NCI-H1417 treated with DMSO at 0.1 percent for 48 hours (cell line): ENCODE measurements at regions not wholly inside any gene's neighbourhood (a gene's known extent, or its start where the extent isn't known, plus 50 kb on each side); places are given as distances from the start of the nearest gene placed in this dataset.

Experiments used
- DNase-seq: peaks from one replicate; lab custom pipeline; 2025; lab: John Stamatoyannopoulos, UW

DNA sequence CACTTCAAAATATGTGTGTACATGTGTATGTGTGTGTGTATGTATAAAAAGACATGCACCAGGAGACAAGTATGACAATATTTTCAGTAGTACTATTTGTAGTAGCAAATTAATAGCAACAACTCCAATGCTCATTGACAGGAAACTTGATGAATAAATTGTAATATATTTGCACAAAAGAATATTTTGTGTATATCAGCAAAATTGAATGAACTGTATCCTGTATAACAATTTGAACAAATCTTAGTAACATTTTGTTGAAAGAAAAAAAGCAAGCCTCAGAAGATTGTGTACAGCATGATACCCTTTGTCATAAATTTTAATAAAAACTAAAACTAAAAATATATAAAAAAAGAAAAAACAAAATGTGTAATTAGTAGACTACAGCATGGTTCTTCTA is 1367.3 kb upstream of the TMEFF2 start:
- no peak for DNase-seq

DNA sequence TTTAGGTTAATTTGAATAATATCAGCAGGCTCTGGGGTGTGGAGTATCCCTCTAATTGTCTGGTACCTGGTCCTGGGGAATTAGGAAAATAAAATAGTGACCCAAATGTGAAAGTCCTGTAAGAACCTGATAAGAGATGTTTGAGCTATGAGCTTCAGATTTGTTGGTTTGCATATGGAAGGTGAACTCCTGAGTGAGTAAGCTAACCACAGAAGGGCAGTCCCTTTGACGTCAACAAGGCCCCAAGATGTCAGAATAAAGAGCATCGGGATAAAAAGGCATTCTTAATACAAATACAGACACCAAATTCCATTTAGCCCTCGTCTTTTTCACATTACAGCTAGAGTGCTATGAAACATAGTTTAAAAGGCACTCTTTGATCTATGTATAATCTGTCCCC is 1366.3 kb upstream of the TMEFF2 start:
- DNase-seq, result no peak

DNA sequence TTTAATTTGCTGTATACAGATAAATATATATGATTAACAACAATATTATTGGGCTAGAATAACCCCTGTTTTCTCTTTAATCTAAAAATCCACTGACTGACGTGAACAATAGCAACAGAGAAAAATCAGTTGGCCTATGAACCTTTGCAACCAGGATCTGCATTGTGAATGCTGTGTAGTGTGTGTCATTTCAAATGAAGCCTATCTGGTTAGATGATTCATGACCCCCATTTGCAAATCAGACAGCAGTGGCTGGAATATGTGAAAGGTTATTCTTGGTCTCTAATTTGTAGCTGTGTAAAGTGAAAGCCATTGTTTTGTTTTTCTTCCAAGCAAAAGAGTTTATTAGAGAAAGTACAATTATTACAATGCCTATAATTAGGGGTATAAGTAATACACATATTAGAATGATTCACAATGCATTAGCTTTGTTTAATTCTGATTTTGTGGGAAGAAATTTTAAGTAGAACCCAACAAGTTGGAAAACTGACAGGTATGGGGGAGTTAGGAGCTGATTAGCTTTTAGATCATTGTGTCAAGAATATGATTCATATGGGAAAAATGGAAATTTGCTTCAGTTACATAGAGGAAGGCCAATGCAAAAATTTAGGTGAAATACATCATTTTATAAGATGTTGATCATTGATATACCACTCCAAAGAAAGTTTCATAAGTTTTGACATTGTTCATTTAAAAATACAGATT is 1362.2 kb upstream of the TMEFF2 start:
- DNase-seq, result no peak

DNA sequence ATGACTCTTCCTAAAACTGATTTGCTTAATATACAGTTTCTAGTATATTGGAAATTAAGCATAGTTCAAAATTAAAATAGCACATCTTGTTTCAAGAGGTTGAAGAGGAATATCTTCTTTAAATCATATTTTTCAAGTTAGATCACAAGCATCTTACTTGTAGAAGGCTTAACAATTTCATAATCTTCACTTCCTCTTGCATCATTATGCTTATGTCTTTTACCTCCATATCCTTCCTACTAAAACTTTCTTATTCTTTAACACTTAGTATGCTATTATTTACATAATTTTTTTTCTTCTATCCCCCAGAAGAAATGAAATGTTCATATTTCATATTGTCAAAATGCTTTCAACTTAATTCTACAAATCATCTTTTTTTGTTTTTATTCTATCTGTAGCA is 1354.9 kb upstream of the TMEFF2 start:
- DNase-seq, result no peak

GRCh38 chr2:193542762-193543161 is 1348.0 kb upstream of the TMEFF2 start:
- DNase-seq, result no peak

DNA sequence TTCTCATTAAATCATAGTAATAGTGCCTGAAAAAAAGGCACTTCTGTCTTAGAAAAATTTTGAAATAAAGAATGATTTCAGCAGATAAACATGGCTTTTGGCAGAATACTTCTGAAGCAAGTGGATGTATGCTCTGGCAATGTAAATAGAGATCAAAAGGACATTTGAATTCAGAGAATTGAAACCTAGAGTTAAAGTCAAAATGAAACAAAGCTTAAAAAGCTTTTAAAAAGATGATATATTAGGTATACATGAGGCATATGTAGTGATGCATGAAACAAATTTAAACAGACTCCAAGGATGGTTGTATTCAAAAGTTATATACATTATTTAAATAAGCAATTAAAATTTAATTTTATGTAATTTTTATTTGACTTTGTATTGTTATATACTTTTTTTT is 1344.5 kb upstream of the TMEFF2 start:
- DNase-seq, result no peak

- no peak for DNase-seq
These were observed 1343.3 kb upstream of the TMEFF2 start for GRCh38 chr2:193538061-193538460.

DNA sequence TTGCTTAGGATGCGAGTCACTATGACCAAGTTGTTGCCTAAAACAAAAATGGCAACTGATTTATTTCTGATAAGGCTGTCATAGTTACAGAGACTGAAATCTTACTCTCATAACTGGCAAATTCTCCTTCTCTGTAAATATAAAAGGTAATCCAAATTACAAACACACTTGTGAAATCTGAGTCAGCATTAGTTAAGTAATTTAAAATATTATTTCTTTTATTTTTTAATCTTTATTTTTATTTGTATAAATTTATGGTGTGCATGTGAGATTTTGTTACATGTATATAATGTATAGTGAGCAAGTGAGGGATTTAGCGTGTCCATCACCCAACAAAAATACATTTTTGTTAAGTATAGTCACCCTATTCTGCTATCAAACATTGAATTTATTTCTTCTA is 1342.8 kb upstream of the TMEFF2 start:
- DNase-seq, result no peak

- DNase-seq, result no peak
These were observed 1333.7 kb upstream of the TMEFF2 start for GRCh38 chr2:193528458-193528857.

DNA sequence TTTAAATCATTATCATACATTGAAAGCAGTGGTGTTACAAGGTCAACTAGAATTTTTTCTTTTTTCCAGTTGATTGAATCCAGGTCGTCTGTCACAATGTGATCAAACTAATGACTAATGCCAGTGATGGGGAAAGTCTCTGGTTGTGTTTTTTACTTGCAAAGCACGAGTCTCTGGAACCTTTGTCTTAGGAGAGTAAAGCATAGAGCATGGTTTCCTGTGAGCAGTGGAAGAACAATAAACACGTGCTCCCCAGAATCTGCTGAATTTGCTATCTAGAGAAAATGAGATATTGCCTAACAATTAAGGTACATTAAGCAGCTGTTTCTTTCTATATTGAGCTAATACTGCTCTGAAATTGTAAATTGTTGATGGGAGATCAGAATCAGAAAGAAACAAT is 1332.4 kb upstream of the TMEFF2 start:
- no peak for DNase-seq

- DNase-seq, result no peak
These were observed 1328.9 kb upstream of the TMEFF2 start for GRCh38 chr2:193523662-193524061.

GRCh38 chr2:193521523-193521922 is 1326.8 kb upstream of the TMEFF2 start:
- no peak for DNase-seq

- DNase-seq, result no peak
These were observed 1326.2 kb upstream of the TMEFF2 start for GRCh38 chr2:193520709-193521458.

DNA sequence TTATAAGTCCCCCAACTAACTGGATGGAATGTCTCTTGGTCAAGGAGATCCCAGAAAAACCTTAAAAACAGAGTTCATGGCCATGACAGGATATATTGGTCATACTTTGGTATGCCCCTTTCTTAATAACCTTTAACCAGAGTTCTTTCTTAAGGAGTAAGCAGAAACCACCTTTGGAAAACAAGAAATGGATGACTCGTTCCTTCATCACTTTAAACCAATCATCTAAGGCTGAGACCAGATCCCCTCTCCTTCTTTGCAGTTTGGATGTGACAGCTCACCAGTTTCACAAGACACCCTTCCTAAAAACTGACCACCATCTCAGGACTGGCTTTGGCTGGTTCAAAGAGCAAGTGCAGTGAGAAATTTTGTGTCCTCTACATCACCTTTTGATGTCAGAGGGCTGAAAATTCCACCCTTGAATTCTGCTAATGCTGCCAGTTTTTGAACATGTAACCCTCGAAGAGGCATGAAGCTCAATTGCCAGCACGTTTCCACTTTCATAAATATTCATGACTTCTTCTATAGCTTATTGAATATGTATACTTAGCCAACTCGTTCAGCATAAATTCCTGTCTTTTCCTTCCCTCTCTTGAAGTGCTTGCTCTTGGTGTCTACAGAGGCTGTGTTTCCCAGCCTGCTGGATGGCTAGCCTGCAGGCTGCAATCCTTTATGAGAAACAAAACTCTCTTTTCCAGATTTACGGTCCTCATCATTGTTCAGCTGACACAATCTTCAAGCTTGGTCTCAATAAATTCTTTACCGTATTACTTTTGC is 1323.5 kb upstream of the TMEFF2 start:
- DNase-seq, result no peak

DNA sequence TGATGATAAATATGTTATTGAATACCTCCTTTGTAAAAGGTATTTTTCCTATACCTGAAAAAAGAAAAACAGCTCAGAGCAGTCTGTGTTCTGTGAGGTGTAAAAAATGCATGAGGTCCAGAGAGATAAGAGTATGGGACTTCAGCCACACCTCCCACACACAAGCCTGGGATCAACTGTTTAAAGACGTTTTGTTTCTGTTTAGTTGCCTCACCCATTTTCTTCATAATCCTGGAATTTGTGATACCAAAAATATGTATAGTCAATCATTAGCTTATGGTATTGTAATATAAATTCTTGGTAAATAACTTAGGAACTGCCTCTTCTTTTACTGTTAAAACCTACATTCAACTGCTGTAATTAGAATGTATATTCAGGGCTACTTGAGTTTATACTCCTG is 1322.9 kb upstream of the TMEFF2 start:
- DNase-seq, result no peak

- DNase-seq, result no peak
These were observed 1311.3 kb upstream of the TMEFF2 start for GRCh38 chr2:193506035-193506434.

DNA sequence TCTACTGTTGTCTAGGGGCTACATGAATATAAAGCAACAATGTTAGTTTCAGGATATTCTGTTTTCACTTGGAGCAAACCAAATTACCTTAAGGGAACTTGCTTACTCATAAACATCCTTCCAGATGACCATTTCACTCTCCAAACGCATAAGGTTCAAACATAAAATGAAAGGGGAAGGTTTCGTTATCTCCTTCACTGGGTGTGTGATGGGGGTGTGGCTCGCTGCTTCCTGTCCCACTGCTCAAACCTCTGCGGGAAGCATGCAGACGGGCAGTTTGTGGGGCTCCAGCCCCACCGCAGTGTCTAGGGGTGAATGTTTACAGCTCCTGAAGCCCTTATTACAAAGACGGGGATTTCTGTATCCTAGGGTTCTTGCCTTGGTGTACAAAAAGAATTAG is 1310.9 kb upstream of the TMEFF2 start:
- no peak for DNase-seq

GRCh38 chr2:193502363-193503035 is 1307.8 kb upstream of the TMEFF2 start:
- no peak for DNase-seq

DNA sequence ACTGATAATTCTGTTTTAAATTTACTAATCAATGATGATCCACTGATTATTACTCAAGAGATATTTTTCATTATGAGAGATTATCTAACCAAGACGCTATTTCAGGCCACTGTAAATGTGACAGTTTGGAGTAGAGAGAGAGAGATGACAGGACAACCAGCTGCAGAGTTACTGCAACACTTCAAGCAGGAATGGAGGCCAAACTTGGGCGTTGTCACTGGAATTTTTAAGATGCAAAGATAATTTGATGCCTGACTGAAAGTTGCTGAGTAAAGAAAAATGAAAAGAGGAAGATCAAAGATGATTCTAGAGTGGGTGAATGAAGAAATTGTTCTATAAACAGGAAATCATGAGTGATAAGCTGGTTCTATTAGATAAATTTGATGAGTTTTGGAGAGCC is 1302.1 kb upstream of the TMEFF2 start:
- no peak for DNase-seq

DNA sequence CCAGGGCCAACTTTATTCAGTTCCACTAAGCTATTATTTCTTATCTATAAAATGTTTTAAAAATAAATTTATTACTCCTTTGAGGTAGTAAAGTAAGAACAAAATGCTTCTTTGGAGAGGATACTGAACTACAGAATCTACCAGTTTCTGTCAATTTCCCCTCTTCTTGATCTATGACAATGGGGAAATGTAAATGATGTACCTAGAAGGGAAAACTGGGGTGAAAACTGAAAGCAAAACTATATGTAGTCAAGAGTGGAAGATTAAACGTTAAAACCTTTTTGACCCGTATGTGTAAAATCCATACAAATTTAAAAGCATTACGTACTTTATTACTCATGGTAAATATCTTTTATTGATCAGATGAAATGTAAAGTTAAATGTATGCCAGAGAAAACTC is 1287.8 kb upstream of the TMEFF2 start:
- DNase-seq, result no peak

GRCh38 chr2:193480187-193480586 is 1285.5 kb upstream of the TMEFF2 start:
- DNase-seq, result no peak

- DNase-seq, result no peak
These were observed 1281.6 kb upstream of the TMEFF2 start for GRCh38 chr2:193476171-193476800.
